OCI-LY1 (cell line): ENCODE measurements at regions not wholly inside any gene's neighbourhood (a gene's known extent, or its start where the extent isn't known, plus 50 kb on each side); places are given as distances from the start of the nearest gene placed in this dataset.
A peak's percentile ranks its signal among the peaks of the same experiment; 100 is the strongest.

Experiments used
- EZH2 ChIP-seq: fragments of 200-600 bp; sonication (generic), shearing (Covaris generic); IDR thresholded peaks from 2 replicates; pipeline ENCODE4 v1.8.0; 2017; ENCODE audit warnings: borderline replicate concordance, mixed run types, mild to moderate bottlenecking, antibody characterized with exemption, low read length, moderate library complexity, mixed read lengths
- TF ChIP-seq, protein P1 (sequence below): fragments of 200-600 bp; sonication (generic), shearing (Covaris generic); IDR thresholded peaks from 2 replicates; pipeline ENCODE4 v1.5.1; 2017; ENCODE audit warnings: mild to moderate bottlenecking, antibody characterized with exemption, low read length, moderate library complexity, mixed read lengths

DNA sequence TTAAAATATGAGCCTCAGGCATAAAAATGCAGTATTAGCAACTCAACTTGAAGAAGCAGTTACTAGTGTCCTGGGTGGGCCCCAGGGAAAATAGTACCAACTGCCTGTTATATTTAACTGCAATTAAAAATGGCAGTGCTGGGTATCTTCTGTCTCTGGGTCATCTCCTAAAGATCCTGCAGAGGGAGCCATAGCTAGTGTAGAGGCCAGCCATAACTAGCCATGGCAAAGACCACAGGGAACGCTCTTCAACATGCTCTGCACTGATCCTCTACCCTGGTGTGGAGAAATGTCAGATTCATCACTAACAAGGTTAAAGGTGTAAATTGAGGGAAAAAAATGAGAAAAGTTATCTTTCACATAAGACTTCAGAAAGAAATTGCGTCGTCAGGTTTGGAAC, 181.3 kb downstream of the SNRPN start:
- TF ChIP-seq, protein P1, sequence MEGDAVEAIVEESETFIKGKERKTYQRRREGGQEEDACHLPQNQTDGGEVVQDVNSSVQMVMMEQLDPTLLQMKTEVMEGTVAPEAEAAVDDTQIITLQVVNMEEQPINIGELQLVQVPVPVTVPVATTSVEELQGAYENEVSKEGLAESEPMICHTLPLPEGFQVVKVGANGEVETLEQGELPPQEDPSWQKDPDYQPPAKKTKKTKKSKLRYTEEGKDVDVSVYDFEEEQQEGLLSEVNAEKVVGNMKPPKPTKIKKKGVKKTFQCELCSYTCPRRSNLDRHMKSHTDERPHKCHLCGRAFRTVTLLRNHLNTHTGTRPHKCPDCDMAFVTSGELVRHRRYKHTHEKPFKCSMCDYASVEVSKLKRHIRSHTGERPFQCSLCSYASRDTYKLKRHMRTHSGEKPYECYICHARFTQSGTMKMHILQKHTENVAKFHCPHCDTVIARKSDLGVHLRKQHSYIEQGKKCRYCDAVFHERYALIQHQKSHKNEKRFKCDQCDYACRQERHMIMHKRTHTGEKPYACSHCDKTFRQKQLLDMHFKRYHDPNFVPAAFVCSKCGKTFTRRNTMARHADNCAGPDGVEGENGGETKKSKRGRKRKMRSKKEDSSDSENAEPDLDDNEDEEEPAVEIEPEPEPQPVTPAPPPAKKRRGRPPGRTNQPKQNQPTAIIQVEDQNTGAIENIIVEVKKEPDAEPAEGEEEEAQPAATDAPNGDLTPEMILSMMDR: peak; percentile 52
- no peak for TF ChIP-seq EZH2
